IMR-90 (cell line): ENCODE measurements at regions not wholly inside any gene's neighbourhood (a gene's known extent, or its start where the extent isn't known, plus 50 kb on each side); places are given as distances from the start of the nearest gene placed in this dataset.

Experiments
- ATAC-seq: fragments of 200-7000 bp; cut with Tn5 transposase; 2 replicates; pipeline ENCODE4 v1.9.1; 2020; ENCODE audit warnings: low read depth, mild to moderate bottlenecking, moderate library complexity
- BruUV-seq: library from RNA; stranded (reverse); fragments of 400-500 nt; replicated peaks from 2 replicates; lab custom pipeline; 2021; lab: Mats Ljungman, UMichigan
- CTCF ChIA-PET: fragments of 300-600 bp; formaldehyde crosslinking; extraction: SDS; loops from one replicate; lab custom pipeline; 2021; ENCODE audit warnings: antibody characterized with exemption; lab: Yijun Ruan, JAX
- POLR2A ChIA-PET: fragments of 300-600 bp; sonication (Branson Sonifier 250); formaldehyde crosslinking; loops from one replicate; lab custom pipeline; 2022; ENCODE audit warnings: antibody characterized with exemption; ENCODE audit not compliant: unreplicated experiment; lab: Charles Lee
- DNase-seq: peaks from one replicate; pipeline ENCODE4 v3.0.0; 2013
- H2AFZ ChIP-seq: replicated peaks from 2 replicates; pipeline ENCODE3; 2013; ENCODE audit warnings: low read length, mild to moderate bottlenecking; ENCODE audit not compliant: poor library complexity
- H2AK5ac ChIP-seq: 2 replicates; pipeline ENCODE4 v1.6.1; 2013; ENCODE audit warnings: low read depth, low read length, inconsistent platforms
- H2AK9ac ChIP-seq: replicated peaks from 2 replicates; pipeline ENCODE3; 2013; ENCODE audit warnings: mild to moderate bottlenecking, low read depth, low read length, moderate library complexity; ENCODE audit not compliant: poor library complexity
- H2BK120ac ChIP-seq: 2 replicates; pipeline ENCODE4 v1.6.1; 2013; ENCODE audit warnings: low read depth, low read length, inconsistent platforms
- H2BK15ac ChIP-seq: 3 replicates; pipeline ENCODE4 v1.6.1; 2013; ENCODE audit warnings: low read depth, low read length, inconsistent platforms
- H2BK20ac ChIP-seq: 2 replicates; pipeline ENCODE4 v1.6.1; 2013; ENCODE audit warnings: low read depth, mild to moderate bottlenecking, inconsistent platforms, low read length, moderate library complexity
- H2BK5ac ChIP-seq: 2 replicates; pipeline ENCODE4 v1.6.1; 2013; ENCODE audit warnings: mild to moderate bottlenecking, low read depth, low read length, inconsistent platforms; ENCODE audit not compliant: poor library complexity, severe bottlenecking
- H3K14ac ChIP-seq: replicated peaks from 2 replicates; pipeline ENCODE4 v1.6.1; 2013; ENCODE audit warnings: low read depth, low read length, inconsistent platforms
- H3K18ac ChIP-seq: 2 replicates; pipeline ENCODE4 v1.6.1; 2013; ENCODE audit warnings: low read depth, low read length, control low read depth
- H3K23ac ChIP-seq: 2 replicates; pipeline ENCODE4 v1.6.1; 2013; ENCODE audit warnings: low read depth, low read length, inconsistent platforms
- H3K27ac ChIP-seq: 2 replicates; pipeline ENCODE4 v1.5.1; 2013; ENCODE audit warnings: mild to moderate bottlenecking, control low read depth, low read length; ENCODE audit not compliant: insufficient read depth
- H3K27me3 ChIP-seq: 2 replicates; pipeline ENCODE4 v1.6.1; 2013; ENCODE audit warnings: low read length; ENCODE audit not compliant: control insufficient read depth, insufficient read depth
- H3K36me3 ChIP-seq: 2 replicates; pipeline ENCODE4 v1.6.1; 2013; ENCODE audit warnings: low read length, mixed read lengths; ENCODE audit not compliant: control insufficient read depth, insufficient read depth
- H3K4ac ChIP-seq: 2 replicates; pipeline ENCODE4 v1.6.1; 2013; ENCODE audit warnings: low read depth, low read length, inconsistent platforms
- H3K4me1 ChIP-seq: 2 replicates; pipeline ENCODE4 v1.6.1; 2013; ENCODE audit warnings: low read length, mixed read lengths; ENCODE audit not compliant: control insufficient read depth, insufficient read depth
- H3K4me2 ChIP-seq: 2 replicates; pipeline ENCODE4 v1.6.1; 2013; ENCODE audit warnings: low read depth, mild to moderate bottlenecking, control low read depth, low read length, moderate library complexity
- H3K4me3 ChIP-seq: 2 replicates; pipeline ENCODE4 v1.5.1; 2013; ENCODE audit warnings: low read depth, mild to moderate bottlenecking, control low read depth, low read length, moderate library complexity; ENCODE audit not compliant: insufficient read depth
- H3K56ac ChIP-seq: 2 replicates; pipeline ENCODE4 v1.6.1; 2013; ENCODE audit warnings: low read length, inconsistent platforms; ENCODE audit not compliant: insufficient read depth; ENCODE audit errors: extremely low read depth
- H3K79me1 ChIP-seq, 2 experiments: 2 replicates each; pipeline ENCODE4 v1.6.1; 2013; ENCODE audit warnings: low read length in 2 of 2, inconsistent platforms in 1 of 2, low read depth in 1 of 2
- H3K9ac ChIP-seq: 2 replicates; pipeline ENCODE4 v1.6.1; 2013; ENCODE audit warnings: low read depth, low read length, control low read depth
- H3K9me1 ChIP-seq: 2 replicates; pipeline ENCODE4 v1.6.1; 2013; ENCODE audit warnings: low read length, inconsistent platforms; ENCODE audit not compliant: insufficient read depth
- H3K9me3 ChIP-seq: 2 replicates; pipeline ENCODE4 v1.6.1; 2013; ENCODE audit warnings: low read length; ENCODE audit not compliant: control insufficient read depth, insufficient read depth
- H4K20me1 ChIP-seq: 2 replicates; pipeline ENCODE4 v1.6.1; 2013; ENCODE audit warnings: low read length, inconsistent platforms; ENCODE audit not compliant: insufficient read depth
- H4K5ac ChIP-seq: 2 replicates; pipeline ENCODE4 v1.6.1; 2013; ENCODE audit warnings: mild to moderate bottlenecking, low read depth, low read length, control low read depth
- H4K8ac ChIP-seq, 2 experiments: 2 replicates each; pipeline ENCODE4 v1.6.1; 2013; ENCODE audit warnings: low read depth in 2 of 2, low read length in 2 of 2, control low read depth in 1 of 2, inconsistent platforms in 1 of 2
- H4K91ac ChIP-seq: 2 replicates; pipeline ENCODE4 v1.6.1; 2013; ENCODE audit warnings: low read depth, low read length, inconsistent platforms; ENCODE audit not compliant: insufficient read depth
- BHLHE40 ChIP-seq: fragments of 150-350 bp; IDR thresholded peaks from 2 replicates; pipeline ENCODE4 v1.6.1; 2016; ENCODE audit warnings: mild to moderate bottlenecking, low read depth, low read length
- CHD1 ChIP-seq: IDR thresholded peaks from 2 replicates; pipeline ENCODE4 v1.6.1; 2012; ENCODE audit warnings: low read depth, low read length, improper control_type of control experiment
- CTCF ChIP-seq: conservative IDR thresholded peaks from 2 replicates; pipeline ENCODE4 v1.5.1; 2012; ENCODE audit warnings: mild to moderate bottlenecking, low read depth, low read length, improper control_type of control experiment
- ELK1 ChIP-seq: fragments of 150-350 bp; IDR thresholded peaks from 2 replicates; pipeline ENCODE4 v1.6.1; 2016; ENCODE audit warnings: low read depth, mild to moderate bottlenecking, low read length, moderate library complexity, borderline replicate concordance
- FOS ChIP-seq: fragments of 150-350 bp; IDR thresholded peaks from 2 replicates; pipeline ENCODE4 v1.6.1; 2016; ENCODE audit warnings: low read depth, low read length
- MAZ ChIP-seq: IDR thresholded peaks from 2 replicates; pipeline ENCODE4 v1.6.1; 2012; ENCODE audit warnings: low read depth, mild to moderate bottlenecking, low read length, improper control_type of control experiment, moderate library complexity, borderline replicate concordance
- MXI1 ChIP-seq: IDR thresholded peaks from 2 replicates; pipeline ENCODE4 v1.6.1; 2012; ENCODE audit warnings: low read depth, mild to moderate bottlenecking, low read length, moderate library complexity, borderline replicate concordance
- NFE2L2 ChIP-seq: fragments of 150-350 bp; IDR thresholded peaks from 2 replicates; pipeline ENCODE4 v1.6.1; 2016; ENCODE audit warnings: low read depth, mild to moderate bottlenecking, low read length
- POLR2A ChIP-seq: IDR thresholded peaks from 2 replicates; pipeline ENCODE4 v1.6.1; 2012; ENCODE audit warnings: mild to moderate bottlenecking, low read depth, low read length
- RAD21 ChIP-seq: IDR thresholded peaks from 2 replicates; pipeline ENCODE4 v1.6.1; 2012; ENCODE audit warnings: low read length, improper control_type of control experiment
- SMC3 ChIP-seq: fragments of 150-350 bp; IDR thresholded peaks from 2 replicates; pipeline ENCODE4 v1.6.1; 2016; ENCODE audit warnings: low read depth, mild to moderate bottlenecking, antibody characterized with exemption, low read length, moderate library complexity
- USF2 ChIP-seq: fragments of 150-350 bp; IDR thresholded peaks from 2 replicates; pipeline ENCODE4 v1.6.1; 2017; ENCODE audit warnings: mild to moderate bottlenecking, antibody characterized with exemption, low read length, low read depth
- WGBS, 2 experiments: methylation state at CpG; one replicate each; pipeline versions ENCODE4 v1.1.5 to v1.1.7; 2013; ENCODE audit warnings: missing lambda C conversion rate in 2 of 2; ENCODE audit not compliant: insufficient read length in 1 of 2; ENCODE audit errors: extremely low coverage in 2 of 2; 5-methylcytosine and 5-hydroxymethylcytosine counted together
- dilution Hi-C: fragments of 300-500 bp; cut with HindIII; formaldehyde crosslinking; loops from one replicate; pipeline ENCODE4 v1.14.3; 2018; ENCODE audit warnings: low sequenced_read_pairs; ENCODE audit not compliant: unreplicated experiment
- in situ Hi-C: fragments of 300-500 bp; cut with MboI; formaldehyde crosslinking; loops from 3 replicates; pipeline ENCODE4 v1.14.3; 2019; ENCODE audit warnings: low sequenced_read_pairs, inconsistent platforms, mixed read lengths
- intact Hi-C: fragments of 100-400 bp; cut with micrococcal nuclease; formaldehyde crosslinking; loops from 2 replicates; pipeline ENCODE4 v1.10.0; 2022

- Histone ChIP-seq H2BK120ac (no peak overlapping the region), H3K9ac (no peak overlapping the region), H4K20me1 (no peaks in the 10 kb centered on the region), H3K4me1 (no peaks in the 10 kb centered on the region), H3K27me3 (peaks cover 9% of the 10 kb centered on the region; the same call in 1 of the 2 replicates), H3K14ac (no peak overlapping the region), H2BK20ac (no peak overlapping the region), H2AK9ac (no peak overlapping the region), H3K4me3 (no peak overlapping the region), H2AK5ac (no peak overlapping the region), H3K18ac (no peak overlapping the region), H2BK15ac (no peak overlapping the region), H2AFZ (no peak overlapping the region), H3K56ac (no peak overlapping the region), H4K5ac (no peak overlapping the region), H3K36me3 (no peaks in the 10 kb centered on the region), H3K79me1 (no peaks in the 10 kb centered on the region), H3K9me3 (no peaks in the 10 kb centered on the region), H3K27ac (no peak overlapping the region), H4K8ac (no peak overlapping the region), H3K4ac (no peak overlapping the region), H2BK5ac (no peak overlapping the region), H3K23ac (no peak overlapping the region), H3K9me1 (no peaks in the 10 kb centered on the region), H4K91ac (no peak overlapping the region), H3K4me2 (no peak overlapping the region)
- POLR2A ChIA-PET, result no interaction called here
- WGBS, 2 experiments, result no CpG with 5 or more reads among the region's 1 CpG
- CTCF ChIA-PET, result no interaction called here
- intact Hi-C loops, result no loop called here
- BruUV-seq, result no TSS peak
- in situ Hi-C loops, result no loop called here
- ATAC-seq (no peak), DNase-seq (no peak)
- no peak for TF ChIP-seq CHD1
- no peak for TF ChIP-seq FOS
- TF ChIP-seq NFE2L2, result no peak
- TF ChIP-seq ELK1, result no peak
- TF ChIP-seq SMC3, result no peak
- TF ChIP-seq USF2, result no peak
- no peak for TF ChIP-seq MXI1
- TF ChIP-seq RAD21, result no peak
- no peak for TF ChIP-seq POLR2A
- TF ChIP-seq MAZ, result no peak
- TF ChIP-seq BHLHE40, result no peak
- no peak for TF ChIP-seq CTCF
- dilution Hi-C loops, result no loop called here
Observed at GRCh38 chr16:49009204-49009603, 272.4 kb downstream of the CBLN1 start.
